GM12878 (cell line): ENCODE measurements at regions not wholly inside any gene's neighbourhood (a gene's known extent, or its start where the extent isn't known, plus 50 kb on each side); places are given as distances from the start of the nearest gene placed in this dataset.

Experiments used
- CBFB ChIP-seq: IDR thresholded peaks from 2 replicates; pipeline ENCODE4 v1.6.1; 2016; ENCODE audit warnings: antibody characterized with exemption, low read depth
- CEBPB ChIP-seq, 2 experiments: fragments of 150-350 bp in 1 of 2; IDR thresholded peaks; 2 replicates each; pipeline ENCODE4 v1.6.1; 2012 to 2014; ENCODE audit warnings: low read depth in 2 of 2, low read length in 2 of 2, borderline replicate concordance in 1 of 2, inconsistent platforms in 1 of 2
- CHD2 ChIP-seq: IDR thresholded peaks from 2 replicates; pipeline ENCODE4 v1.6.1; 2011; ENCODE audit warnings: low read depth, low read length, improper control_type of control experiment, borderline replicate concordance
- ETV6 ChIP-seq, 2 experiments: fragments of 450-650 bp in 1 of 2; IDR thresholded peaks in 1 of 2; conservative IDR thresholded peaks in 1 of 2; 2 replicates each; pipeline ENCODE4 v1.6.1; 2014; ENCODE audit warnings: antibody characterized with exemption in 1 of 2, borderline replicate concordance in 1 of 2, low read depth in 1 of 2, mild to moderate bottlenecking in 1 of 2, moderate library complexity in 1 of 2
- EZH2 ChIP-seq: IDR thresholded peaks from 2 replicates; pipeline ENCODE4 v1.6.1; 2012; ENCODE audit warnings: low read depth, mild to moderate bottlenecking, control low read depth, inconsistent platforms, low read length, borderline replicate concordance; ENCODE audit not compliant: control insufficient read depth
- GABPA ChIP-seq: IDR thresholded peaks from 2 replicates; pipeline ENCODE4 v1.6.1; 2014; ENCODE audit warnings: antibody characterized with exemption, low read depth, mild to moderate bottlenecking, inconsistent platforms
- HDAC6 ChIP-seq: fragments of 200-600 bp; sonication (generic); IDR thresholded peaks from one replicate; pipeline ENCODE4 v1.8.0; 2017; ENCODE audit warnings: antibody characterized with exemption; ENCODE audit not compliant: unreplicated experiment
- RBBP5 ChIP-seq: fragments of 200-600 bp; sonication (generic); conservative IDR thresholded peaks from 2 replicates; pipeline ENCODE4 v1.6.1; 2016
- RCOR1 ChIP-seq: conservative IDR thresholded peaks from 2 replicates; pipeline ENCODE4 v1.6.1; 2012; ENCODE audit warnings: low read depth, low read length, improper control_type of control experiment
- SRF ChIP-seq, 2 experiments: IDR thresholded peaks; 2 replicates each; pipeline ENCODE4 v1.6.1; 2011; ENCODE audit warnings: low read depth in 2 of 2, low read length in 2 of 2, mild to moderate bottlenecking in 1 of 2, moderate library complexity in 1 of 2
- ZNF622 ChIP-seq: fragments of 450-650 bp; IDR thresholded peaks from 2 replicates; pipeline ENCODE4 v1.6.1; 2017; ENCODE audit warnings: mild to moderate bottlenecking, inconsistent platforms
- TF ChIP-seq, protein P1 (sequence below), 3 experiments: IDR thresholded peaks in 2 of 3; conservative IDR thresholded peaks in 1 of 3; 2 replicates each; pipeline ENCODE4 v1.5.1; 2011; ENCODE audit warnings: low read depth in 3 of 3, low read length in 3 of 3, mild to moderate bottlenecking in 3 of 3, control low read depth in 2 of 3, moderate library complexity in 2 of 3, inconsistent platforms in 1 of 3, mixed read lengths in 1 of 3; ENCODE audit not compliant: control insufficient read depth in 2 of 3, insufficient read depth in 1 of 3; ENCODE audit errors: extremely low read depth in 1 of 3
- TF ChIP-seq, protein P2 (sequence below): fragments of 450-650 bp; IDR thresholded peaks from 2 replicates; pipeline ENCODE4 v1.6.1; 2017; ENCODE audit warnings: mild to moderate bottlenecking, moderate library complexity

DNA sequence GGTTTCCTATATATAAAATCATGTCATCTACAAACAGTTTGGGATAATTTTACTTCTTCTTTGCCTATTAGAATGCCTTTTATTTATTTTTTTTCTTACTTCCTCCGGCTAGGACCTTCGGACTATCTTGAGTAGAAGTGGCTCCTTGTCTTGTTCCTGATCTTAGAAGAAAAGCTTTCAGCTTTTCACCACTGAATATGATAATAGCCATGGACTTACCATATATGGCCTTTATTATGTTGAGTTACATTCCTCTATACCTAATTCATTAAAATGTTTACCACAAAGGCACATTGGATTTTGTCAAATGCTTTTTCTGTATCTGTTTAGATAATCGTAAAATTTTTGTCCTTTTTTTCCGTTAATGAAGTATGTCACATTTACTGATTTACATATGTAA, 395.7 kb downstream of the NXPH1 start:
- TF ChIP-seq ETV6 (conservative IDR thresholded peaks at IDR 0.05 in 1 of 2, IDR thresholded peaks at IDR 0.05 in 1 of 2; ENCODE audit: borderline replicate concordance in 1 of 2, low read depth in 1 of 2) (no peak), CHD2 (no peak), EZH2 (no peak), GABPA (no peak), ZNF622 (no peak), RCOR1 (no peak), RBBP5 (no peak), CEBPB (IDR thresholded peaks at IDR 0.05; ENCODE audit: borderline replicate concordance in 1 of 2, low read depth in 2 of 2, low read length in 2 of 2) (no peak), CBFB (no peak), SRF (IDR thresholded peaks at IDR 0.05; ENCODE audit: low read depth in 2 of 2, low read length in 2 of 2) (no peak), HDAC6 (no peak)
- TF ChIP-seq, protein P1, sequence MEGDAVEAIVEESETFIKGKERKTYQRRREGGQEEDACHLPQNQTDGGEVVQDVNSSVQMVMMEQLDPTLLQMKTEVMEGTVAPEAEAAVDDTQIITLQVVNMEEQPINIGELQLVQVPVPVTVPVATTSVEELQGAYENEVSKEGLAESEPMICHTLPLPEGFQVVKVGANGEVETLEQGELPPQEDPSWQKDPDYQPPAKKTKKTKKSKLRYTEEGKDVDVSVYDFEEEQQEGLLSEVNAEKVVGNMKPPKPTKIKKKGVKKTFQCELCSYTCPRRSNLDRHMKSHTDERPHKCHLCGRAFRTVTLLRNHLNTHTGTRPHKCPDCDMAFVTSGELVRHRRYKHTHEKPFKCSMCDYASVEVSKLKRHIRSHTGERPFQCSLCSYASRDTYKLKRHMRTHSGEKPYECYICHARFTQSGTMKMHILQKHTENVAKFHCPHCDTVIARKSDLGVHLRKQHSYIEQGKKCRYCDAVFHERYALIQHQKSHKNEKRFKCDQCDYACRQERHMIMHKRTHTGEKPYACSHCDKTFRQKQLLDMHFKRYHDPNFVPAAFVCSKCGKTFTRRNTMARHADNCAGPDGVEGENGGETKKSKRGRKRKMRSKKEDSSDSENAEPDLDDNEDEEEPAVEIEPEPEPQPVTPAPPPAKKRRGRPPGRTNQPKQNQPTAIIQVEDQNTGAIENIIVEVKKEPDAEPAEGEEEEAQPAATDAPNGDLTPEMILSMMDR (IDR thresholded peaks at IDR 0.05 in 2 of 3, conservative IDR thresholded peaks at IDR 0.05 in 1 of 3; ENCODE audit: control insufficient read depth in 2 of 3, extremely low read depth in 1 of 3, insufficient read depth in 1 of 3, low read depth in 3 of 3, low read length in 3 of 3), result no peak
- TF ChIP-seq, protein P2, sequence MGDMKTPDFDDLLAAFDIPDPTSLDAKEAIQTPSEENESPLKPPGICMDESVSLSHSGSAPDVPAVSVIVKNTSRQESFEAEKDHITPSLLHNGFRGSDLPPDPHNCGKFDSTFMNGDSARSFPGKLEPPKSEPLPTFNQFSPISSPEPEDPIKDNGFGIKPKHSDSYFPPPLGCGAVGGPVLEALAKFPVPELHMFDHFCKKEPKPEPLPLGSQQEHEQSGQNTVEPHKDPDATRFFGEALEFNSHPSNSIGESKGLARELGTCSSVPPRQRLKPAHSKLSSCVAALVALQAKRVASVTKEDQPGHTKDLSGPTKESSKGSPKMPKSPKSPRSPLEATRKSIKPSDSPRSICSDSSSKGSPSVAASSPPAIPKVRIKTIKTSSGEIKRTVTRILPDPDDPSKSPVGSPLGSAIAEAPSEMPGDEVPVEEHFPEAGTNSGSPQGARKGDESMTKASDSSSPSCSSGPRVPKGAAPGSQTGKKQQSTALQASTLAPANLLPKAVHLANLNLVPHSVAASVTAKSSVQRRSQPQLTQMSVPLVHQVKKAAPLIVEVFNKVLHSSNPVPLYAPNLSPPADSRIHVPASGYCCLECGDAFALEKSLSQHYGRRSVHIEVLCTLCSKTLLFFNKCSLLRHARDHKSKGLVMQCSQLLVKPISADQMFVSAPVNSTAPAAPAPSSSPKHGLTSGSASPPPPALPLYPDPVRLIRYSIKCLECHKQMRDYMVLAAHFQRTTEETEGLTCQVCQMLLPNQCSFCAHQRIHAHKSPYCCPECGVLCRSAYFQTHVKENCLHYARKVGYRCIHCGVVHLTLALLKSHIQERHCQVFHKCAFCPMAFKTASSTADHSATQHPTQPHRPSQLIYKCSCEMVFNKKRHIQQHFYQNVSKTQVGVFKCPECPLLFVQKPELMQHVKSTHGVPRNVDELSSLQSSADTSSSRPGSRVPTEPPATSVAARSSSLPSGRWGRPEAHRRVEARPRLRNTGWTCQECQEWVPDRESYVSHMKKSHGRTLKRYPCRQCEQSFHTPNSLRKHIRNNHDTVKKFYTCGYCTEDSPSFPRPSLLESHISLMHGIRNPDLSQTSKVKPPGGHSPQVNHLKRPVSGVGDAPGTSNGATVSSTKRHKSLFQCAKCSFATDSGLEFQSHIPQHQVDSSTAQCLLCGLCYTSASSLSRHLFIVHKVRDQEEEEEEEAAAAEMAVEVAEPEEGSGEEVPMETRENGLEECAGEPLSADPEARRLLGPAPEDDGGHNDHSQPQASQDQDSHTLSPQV, result no peak
